Right renal pelvis (tissue), 4 donors: ENCODE measurements at regions not wholly inside any gene's neighbourhood (a gene's known extent, or its start where the extent isn't known, plus 50 kb on each side); places are given as distances from the start of the nearest gene placed in this dataset.
A peak's percentile ranks its signal among the peaks of the same experiment; 100 is the strongest.
"Not testable (repeated sequence)": the region's sequence is repeated elsewhere in the genome, so short reads cannot be mapped to it uniquely, and the experiment has no call there.

ENCODE experiments used
- DNase-seq, 4 donors: peaks; one replicate each; pipeline ENCODE4 v3.0.0-alpha.2; 2013; ENCODE audit warnings: low read depth in 4 of 4, low spot score in 3 of 4, missing footprints in 1 of 4

GRCh38 chr16:88145824-88146405 lies 194.7 kb downstream of the BANP start:
- not testable (repeated sequence) for DNase-seq

DNA sequence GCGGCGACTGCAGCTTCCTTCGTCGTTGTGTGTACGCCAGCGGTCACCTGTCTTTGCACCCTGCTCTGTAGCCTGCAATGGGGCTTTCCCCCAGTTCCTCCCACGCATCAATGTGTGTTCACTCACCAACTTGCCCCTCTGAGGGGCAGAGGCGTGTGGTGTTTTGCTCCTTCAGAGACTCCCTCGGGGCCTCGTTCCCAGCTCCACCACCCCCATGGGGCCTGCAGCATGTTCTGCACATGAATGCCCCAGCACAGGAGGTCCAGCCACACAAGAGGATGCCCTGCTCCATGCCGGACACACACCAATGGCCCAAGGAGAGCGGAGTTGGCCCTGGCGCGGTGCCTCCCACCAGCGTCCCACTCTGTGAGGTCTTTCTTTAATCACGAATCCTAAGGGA lies 196.8 kb downstream of the BANP start:
- not testable (repeated sequence) for DNase-seq

DNA sequence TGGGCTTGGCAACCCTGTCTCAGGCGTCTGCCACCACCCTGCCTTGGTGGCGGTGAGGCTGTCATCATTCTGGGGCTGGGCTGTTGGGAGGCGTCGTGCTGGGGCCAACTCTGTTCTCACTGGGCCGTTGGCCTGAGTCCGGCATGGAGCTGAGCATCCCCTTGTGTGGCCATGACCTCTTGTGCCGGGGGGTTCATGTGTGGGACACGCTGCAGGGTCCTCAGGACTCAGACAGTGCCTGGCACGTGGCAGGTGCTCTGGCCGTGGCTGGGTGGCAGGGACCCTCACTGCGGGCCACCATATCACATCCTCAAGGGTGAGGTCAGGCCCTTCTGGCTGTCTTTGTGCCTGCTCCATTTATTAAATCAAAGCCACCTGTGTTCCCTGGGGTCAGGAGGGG lies 197.4 kb downstream of the BANP start:
- not testable (repeated sequence) for DNase-seq

DNA sequence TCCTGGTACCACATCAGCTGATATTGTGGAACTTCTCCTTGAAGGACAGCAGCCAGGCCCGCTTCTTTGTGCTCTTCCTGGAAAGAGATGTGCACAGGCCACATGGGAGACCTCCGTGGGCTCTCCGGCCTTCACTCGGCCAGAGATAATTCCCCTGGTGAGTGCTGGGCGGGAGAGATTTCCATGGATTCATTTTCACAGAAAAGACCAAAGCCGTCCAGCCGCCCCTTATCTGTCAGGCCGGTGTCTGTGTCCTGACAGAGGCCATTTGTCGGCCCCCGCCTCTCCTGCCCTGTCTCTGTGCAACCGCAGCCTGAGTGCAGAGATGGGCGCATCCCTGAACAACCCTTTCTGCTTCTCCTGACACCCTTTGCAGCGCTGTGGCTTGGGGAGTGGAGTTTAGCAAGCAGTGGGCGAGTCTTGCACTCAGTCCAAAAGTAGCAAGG lies 197.9 kb downstream of the BANP start:
- not testable (repeated sequence) for DNase-seq

GRCh38 chr16:88149663-88150062 lies 198.4 kb downstream of the BANP start:
- not testable (repeated sequence) for DNase-seq

GRCh38 chr16:88150456-88151128 lies 199.4 kb downstream of the BANP start:
- not testable (repeated sequence) for DNase-seq

DNA sequence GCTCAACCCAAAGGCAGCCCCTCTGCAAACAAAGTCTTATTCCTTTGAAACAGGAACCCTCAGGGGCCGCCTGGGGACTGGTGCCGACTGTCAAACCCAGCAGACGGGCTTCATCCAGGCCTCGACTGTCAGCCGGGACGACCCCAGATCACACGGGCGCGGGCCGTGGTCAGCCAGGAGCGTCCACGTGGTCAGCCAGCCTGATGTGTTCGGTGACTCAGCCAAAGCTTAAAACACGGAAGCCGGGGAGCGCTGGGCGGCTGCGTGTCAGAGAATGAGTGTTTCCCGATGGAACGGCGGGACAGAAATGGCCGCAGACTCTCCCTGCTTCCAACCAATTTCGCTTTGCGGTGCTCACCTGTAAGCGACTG lies 199.9 kb downstream of the BANP start:
- peak in 2 of 4 donors; percentile 20 to 33 for DNase-seq

- not testable (repeated sequence) for DNase-seq
Observed at GRCh38 chr16:88151859-88152843, 200.9 kb downstream of the BANP start.

GRCh38 chr16:88152879-88153278 lies 201.6 kb downstream of the BANP start:
- DNase-seq, result not testable (repeated sequence)

DNA sequence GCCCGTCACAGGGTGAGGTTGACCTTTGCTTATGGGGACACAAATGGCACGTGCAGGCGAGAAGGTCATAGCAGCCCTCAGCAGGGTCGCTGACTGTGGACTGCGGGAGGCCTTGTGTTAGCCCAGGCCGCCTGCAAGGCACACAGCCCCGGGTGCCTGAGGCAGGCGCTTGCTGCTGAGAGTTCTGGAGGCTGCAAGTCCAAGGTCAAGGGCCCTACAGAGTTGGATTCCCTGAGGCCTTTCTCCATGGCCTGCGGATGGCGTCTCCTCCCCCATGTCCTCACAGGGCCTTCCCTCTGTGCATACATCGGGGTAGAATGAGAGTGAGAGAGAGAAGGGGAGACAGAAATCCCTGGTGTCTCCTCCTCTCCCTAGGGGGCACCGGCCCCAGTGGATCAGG lies 202.3 kb downstream of the BANP start:
- not testable (repeated sequence) for DNase-seq

- DNase-seq, result not testable (repeated sequence)
Observed at GRCh38 chr16:88154886-88155285, 203.7 kb downstream of the BANP start.

DNA sequence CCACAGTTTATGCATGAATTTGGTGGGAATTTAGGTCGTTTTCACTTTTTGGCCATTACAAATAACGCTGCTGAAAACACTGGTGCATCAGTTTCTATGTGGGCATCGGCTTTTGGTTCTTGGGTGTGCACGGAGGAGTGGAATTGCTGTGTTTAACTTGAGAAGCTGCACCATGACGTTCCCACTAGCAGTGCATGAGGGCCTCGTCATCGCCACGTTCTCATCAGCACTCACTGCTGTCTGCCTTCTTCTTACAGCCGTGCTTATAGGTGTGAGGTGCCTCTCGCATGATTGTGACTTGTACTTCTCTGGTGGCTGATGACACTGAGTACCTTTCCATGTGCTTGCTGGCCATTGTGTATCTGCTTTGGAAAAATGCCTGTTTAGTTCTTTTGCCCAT lies 204.4 kb downstream of the BANP start:
- DNase-seq, result not testable (repeated sequence)

DNA sequence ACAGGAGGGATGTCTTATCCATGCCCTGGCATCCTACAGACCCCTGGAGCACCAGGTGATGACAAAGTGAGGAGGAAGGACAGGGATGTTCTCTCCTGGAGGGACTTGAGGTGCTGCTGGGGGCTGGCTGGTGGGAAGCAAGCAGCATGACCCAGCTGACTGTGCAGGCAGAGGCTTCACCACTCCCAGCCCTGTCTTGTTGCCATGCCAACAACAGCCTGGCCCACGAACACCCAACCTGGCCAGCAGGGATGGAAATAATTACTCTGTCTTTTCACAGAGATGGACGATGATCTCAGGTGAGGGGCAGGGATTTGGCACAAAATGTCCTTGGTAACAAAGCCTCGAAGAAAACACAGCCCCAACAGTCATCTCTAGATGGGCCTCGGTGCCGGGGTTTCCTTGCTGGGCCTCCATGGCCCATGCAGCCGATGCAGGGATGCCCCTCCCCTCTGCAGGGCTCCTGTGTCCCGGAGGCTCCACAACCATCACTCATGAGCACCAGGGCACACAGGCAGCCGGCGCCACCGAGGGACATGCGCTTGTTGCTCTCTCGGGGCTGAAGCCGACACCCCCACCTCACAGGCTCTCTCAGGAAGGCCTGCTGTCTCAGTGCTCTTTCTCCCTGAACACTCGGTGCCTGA lies 205.5 kb downstream of the BANP start:
- not testable (repeated sequence) for DNase-seq

- not testable (repeated sequence) for DNase-seq
Observed at GRCh38 chr16:88157686-88158085, 206.5 kb downstream of the BANP start.

GRCh38 chr16:88158256-88159045 lies 207.2 kb downstream of the BANP start:
- DNase-seq, result not testable (repeated sequence)

DNA sequence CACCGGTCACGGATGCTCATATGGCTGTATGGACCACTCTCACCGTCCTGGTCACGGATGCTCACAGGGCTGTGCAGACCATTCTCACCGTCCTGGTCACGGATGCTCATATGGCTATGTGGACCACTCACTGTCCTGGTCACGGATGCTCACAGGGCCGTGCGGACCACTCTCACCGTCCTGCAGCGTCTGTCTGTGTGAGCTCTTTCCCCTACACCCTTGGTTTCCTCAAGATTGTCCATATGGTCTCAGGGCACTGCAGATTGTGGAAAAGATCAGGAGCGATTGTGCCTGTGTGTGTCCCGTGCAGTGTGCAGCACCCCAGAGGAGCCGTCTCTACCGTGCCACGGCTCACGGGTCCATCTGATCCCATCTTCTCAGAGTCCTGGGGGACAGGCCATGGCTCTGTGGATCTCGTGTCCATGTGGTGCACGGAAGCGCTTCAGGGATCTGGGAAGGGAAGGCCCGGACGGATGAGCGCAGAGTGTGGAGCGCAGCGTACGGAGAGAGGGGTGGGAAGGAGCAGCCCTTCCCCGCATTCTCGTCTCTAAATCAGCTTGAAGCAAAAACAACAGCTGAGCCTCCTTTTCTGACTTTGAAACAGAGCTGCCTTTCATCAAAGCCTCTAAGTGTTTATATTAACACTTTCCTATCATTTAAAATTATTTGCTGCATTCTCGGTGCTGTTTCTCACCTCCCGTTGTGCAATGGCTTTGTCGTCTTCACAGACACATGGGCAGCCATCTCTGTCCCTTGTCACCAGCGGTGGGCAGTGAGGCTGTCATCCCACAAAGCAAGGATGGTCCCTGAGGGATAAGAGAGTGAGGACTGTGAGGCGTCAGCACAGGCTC lies 208.0 kb downstream of the BANP start:
- DNase-seq, result not testable (repeated sequence)

DNA sequence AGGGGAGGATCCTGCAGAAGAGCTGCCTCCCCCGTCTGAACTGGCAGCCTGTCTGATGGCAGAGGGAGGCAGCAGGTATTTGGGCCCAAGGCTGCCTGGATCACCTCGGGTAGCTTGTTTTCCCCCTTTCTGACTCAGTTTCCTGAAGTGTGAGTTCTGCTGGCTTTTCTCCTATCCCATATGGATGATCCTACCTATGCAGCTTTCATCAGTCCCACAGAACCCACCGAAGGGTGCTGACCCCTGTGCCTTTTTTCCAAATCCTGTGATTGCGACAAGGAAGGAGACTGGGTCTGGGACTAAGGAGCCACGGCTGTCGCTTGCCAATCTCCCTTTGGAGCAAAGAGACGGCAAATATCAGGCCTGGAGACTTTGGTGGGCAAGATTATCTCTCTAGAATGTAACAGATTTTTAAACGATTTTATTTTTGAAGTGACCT lies 208.7 kb downstream of the BANP start:
- DNase-seq, result not testable (repeated sequence)

DNA sequence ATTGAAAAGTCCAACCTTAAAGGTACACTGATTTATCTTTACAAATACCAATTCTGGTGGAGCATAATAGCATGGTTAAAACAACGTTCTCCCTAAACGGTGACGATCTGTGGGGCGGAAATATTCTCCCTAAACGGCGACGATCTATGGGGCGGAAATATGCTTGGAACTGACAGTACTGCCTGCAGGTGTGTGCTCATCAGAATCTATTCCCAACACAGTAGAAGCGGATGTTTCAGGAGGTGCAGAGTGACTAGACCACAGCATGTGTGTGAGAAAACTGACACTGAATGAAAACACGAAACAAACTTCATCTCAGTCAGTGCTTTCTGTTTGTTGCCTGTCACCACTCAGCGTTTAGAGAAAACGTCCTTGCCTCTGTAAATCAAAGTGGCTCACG lies 210.0 kb downstream of the BANP start:
- not testable (repeated sequence) for DNase-seq
